ENCODE measurements at regions not wholly inside any gene's neighbourhood (a gene's known extent, or its start where the extent isn't known, plus 50 kb on each side); places are given as distances from the start of the nearest gene placed in this dataset.

- no peak for TF ChIP-seq POLR2A (IDR thresholded peaks at IDR 0.05; ENCODE audit: low read depth, low read length)
- no peak for TF ChIP-seq POU2F2 (IDR thresholded peaks at IDR 0.05; ENCODE audit: low read depth, low read length)
- TF ChIP-seq TAF1 (IDR thresholded peaks at IDR 0.05; ENCODE audit: low read depth, low read length): no peak
- no peak for TF ChIP-seq POLR2AphosphoS5 (IDR thresholded peaks at IDR 0.05; ENCODE audit: low read depth, low read length)
These were observed 980.0 kb downstream of the DNAJB9 start for GRCh38 chr7:109549471-109550193.

Measured in GM12891 (cell line).